NCI-H510A (cell line): ENCODE measurements at regions not wholly inside any gene's neighbourhood (a gene's known extent, or its start where the extent isn't known, plus 50 kb on each side); places are given as distances from the start of the nearest gene placed in this dataset.

ENCODE experiments used
- DNase-seq: peaks from one replicate; lab custom pipeline; 2025; lab: John Stamatoyannopoulos, UW

DNA sequence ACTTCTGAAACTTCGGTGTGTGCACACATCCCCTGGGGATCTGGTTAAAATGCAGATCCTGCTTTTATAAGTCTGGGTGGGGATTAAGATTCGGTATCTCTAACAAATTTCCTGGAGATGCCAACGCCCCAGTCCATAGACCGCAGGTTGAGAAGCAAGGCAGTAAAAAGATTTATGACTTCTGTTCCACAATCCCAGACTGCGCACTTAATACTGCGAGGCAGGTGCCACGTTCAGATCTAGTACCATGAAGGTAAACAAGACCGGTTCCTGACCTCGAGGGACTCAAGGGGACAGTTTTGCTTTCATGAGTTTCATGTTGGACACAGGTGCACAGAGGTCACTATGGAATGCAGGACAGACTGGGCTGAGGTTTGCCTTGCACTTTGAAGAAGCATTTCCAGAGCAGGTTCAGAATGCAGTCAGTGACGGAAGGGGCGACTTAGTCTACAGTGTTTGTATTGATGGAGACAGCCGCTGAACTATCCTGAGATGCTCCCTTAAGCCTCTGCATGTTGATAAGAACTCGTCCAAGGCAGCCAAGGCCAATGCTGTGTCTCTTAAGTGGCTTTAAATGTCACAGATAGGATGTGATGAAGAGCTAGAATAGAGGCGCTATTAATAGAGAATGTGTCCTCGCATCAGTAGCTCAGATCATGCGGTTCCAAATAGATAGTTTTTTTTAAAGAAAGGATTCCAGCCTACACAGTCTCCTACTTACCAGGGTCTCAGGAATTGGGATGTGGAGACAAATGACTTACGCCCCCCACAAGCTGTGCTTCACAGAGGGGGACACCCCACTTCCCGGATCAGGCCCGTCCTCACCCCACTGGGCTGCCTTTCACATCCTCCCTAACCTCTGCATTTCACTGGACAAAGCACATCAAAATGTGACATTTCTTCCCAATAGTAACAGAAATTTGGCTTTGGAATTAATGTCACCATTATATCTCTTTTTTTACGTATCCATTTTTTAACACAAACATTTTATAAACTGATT is 97.1 kb upstream of the IRS2 start:
- peak; percentile 17 for DNase-seq

DNA sequence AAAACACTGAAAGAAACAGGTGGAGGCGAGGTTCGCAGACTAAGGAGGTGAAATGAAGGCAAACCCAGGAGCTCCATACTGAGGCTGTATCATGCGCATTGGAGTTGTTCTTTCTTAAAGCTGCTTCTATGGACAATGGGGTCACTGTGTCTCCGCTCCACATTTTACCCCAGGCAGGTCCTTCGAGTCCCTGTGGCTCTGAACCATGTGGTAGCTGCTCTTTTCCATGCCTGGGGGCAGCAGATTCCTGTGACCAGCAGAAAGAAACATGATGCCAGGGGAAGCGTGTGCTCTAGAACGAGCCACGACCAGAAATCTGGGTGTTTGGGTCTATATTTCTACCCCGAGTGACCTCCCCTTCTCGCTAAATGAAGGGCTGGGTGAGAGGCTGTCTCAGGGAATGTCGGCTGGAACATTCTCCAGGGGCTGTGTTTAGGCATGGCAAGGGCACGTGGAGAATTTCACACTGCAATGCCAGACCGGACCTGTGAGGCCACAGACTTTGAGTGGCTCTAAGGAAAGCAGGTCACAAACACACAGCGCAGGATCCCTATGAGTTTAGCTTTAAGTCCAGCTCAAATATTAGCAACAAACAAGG is 95.7 kb upstream of the IRS2 start:
- DNase-seq: no peak

DNA sequence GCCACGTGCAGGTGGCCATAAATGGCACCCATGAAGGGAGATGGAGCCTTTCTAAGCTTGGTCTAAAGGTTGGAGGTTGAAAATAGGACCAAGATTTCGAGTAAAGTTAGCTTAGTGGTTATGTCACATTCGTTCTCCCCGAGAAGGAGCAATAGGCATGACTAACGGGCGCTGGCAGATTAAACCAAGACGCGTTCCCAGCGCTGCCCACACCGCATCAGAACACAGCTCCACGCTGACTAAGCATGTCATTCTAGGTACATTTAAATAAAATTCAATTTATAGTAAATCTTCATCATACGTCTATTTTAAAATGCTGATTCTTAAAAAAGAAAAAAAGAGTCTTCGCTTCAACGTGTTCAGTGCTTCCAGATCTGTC is 95.0 kb upstream of the IRS2 start:
- no peak for DNase-seq

DNA sequence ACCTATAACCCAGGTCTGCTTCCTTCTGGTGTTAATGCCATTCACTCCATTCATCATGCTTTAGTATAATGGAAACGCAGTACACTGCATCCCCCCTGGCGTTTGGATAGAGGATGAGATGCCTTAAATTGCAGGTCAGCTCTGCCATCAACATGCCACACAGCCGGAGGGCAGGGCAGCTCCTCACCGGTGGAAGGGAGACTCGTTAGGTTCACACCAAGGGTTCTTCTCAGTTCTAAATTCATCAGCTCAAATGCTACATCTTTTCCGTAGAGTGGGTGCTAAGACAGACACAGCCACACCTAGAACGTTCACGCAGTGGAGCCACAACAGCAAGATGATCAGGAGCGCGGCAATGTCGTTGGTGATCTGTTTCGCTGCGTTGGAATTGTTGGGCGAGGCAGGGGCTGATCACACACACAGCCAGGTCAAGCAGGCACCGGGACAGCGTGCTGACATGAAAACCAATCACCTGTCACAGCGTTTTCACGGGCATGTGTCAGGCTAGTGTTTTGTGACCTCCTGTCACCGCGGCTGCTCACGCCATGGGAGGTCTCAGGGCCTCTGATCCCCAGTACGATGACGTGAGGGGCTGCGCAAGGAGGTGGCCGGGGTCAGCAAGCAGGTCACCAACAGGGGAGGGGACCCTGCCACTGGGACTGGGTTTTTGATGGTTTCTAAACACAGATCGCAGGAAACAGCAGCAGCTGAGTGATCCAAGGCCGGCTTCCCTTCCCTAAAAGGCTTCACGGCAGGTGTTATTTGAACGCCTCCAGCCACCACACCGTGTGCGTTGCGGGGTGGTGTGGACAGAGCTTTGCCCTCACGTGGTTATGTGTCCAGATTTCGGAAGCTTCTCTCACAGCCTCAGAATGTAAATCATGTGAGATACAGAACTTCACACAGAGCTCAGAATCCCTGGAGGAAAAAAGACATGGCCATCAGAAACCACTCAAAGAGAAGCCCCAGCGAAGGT is 94.3 kb upstream of the IRS2 start:
- no peak for DNase-seq

DNA sequence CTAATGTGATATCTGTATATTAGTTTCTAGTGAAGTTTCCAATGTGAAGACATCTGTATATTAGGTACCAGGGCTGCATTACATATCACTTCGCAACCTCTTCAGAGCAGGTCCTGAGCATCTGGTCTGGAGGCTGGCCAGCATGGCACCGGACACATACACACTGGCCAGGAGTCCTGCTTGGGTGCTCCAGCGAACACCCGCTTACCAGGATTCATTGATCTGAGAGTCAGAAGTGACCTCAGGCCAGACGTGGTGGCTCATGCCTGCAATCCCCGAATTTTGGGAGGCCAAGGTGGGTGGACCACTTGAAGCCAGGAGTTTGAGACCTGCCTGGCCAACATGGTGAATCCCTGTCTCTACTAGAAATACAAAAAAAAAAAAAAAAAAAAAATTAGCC is 93.0 kb upstream of the IRS2 start:
- no peak for DNase-seq

DNA sequence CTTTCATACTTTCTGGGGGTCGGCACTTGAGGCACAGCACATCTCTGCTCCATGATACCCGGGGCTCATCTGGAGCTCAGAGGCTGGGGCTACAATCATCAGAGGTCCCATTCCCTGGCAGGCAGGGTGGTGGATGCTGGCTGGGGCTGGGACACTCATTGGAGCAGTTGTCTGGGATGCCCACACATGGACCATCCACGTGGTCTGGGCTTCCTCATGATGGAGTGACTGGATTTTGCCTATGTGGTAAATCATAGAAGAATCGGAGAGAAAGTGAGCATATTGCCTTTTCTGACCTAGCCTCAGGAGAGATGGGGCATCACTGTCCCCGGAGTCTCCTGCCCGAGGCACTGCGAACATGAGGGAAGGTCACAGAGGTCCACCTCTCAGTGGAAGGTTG is 91.4 kb upstream of the IRS2 start:
- no peak for DNase-seq

DNA sequence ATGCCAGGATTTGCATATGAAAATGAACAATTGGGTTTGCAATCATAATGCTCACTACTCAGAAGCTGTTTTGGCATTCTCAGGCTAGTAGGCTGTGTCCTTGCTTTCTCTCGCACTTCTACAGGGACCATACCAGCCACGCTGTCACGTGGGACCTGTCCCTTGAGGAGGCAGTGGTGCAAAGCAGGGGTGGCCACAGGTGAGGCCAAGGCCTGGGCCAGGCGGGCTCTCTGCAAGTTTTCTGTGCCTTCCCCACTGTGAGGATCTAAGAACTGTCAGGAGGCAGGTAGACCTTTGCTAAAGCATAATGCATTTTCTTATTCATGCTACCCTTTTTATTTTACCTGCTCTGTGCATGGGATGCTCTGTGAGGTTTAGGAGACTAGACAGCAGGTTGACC is 89.4 kb upstream of the IRS2 start:
- DNase-seq: no peak

DNA sequence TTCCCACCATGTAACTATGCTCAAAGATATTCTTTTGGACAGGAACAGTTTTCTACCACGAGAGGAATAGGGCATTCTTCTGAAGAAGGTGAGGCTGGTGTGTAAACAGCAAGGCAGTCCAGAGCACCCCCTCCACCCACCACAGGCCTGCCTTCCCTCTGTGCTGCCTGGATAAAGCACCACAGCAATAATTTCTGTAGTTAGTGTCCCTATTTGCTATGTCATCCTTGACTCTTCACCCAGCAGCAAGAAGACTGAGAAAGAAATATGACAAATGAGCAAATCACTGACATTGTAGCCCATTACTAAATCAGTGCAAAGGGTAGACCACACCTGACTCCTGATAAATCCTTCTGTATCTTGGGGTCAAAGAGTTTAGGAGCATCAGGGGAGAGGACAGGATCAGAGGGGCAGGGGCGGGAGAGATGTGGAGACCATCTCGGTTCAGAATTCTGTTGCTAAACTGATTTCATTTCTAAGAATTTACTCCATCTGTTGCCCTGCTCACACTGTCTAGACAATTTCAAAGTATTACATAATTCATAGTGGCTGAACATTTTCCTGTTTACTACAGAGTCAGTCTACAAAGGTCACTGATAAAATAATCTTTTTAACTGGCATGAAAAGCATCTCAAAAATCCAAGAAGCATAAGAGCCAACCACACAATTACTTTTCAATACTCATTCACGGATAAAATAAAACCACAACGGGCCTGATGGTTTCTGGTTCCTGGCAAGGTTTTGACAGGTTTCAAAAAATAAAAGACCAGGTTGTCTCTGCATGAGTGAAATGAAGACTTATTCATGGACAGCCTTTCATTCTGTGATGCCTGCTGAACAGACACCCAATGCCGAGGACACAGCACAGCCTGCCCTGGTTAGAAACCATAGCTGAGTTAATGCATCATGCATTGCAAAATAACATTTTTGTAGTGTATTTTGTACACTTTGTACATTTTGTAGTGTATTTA is 88.4 kb upstream of the IRS2 start:
- no peak for DNase-seq

DNA sequence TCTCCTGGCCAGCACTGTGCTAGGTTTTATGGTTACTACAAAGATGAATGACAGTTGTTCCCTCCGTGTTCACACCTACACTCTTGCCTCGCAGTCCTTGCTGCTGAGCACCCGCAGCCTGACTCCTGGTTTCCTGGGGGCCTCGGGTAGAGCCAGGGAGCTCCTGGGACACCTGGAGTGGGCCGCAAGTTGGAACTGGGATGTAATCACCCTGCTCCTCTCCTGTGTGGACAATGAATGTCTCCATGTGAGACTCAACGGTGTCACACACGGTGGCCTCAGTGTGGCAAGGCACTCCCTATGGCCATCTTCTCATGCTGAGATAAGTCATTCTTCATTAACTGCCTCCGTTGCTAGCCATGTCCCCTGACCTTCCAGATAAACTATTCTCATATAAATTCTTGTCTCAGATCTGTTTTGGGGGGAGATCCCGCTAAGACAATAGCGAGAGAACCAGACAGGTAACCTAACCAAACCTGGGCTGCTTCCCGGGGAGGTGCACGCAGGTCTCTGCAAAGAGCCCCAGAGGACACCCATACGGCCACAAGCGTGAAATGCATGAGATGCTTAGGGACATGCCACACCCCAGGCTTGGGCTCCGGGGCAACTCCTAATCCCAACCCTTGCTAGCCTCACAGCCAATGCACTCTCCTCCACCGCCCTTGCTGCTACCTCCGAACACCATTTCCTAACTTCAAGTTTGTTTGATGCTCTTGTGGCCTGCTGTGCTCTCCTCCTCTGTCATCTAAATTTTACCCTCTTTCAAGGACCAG is 87.2 kb upstream of the IRS2 start:
- no peak for DNase-seq

DNA sequence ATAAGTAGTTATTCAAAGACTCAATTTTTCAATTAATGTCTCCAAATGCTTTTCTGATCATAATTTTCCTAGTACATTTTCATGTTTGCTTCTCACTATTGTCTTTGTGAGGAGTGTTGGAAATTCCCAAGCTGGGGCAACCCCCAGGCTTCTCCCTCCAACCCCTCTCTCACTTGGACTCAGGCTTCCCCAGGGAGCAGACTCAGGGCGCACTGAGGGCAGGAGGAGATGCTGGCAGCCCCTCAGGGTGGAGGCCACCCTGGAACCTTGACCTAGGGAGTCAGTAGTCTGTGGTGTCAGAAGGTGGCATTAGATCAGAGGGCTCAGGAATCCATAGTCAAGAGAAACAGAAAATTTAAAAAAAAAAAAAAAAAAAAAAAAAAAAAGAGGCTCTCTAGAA is 86.5 kb upstream of the IRS2 start:
- no peak for DNase-seq

DNA sequence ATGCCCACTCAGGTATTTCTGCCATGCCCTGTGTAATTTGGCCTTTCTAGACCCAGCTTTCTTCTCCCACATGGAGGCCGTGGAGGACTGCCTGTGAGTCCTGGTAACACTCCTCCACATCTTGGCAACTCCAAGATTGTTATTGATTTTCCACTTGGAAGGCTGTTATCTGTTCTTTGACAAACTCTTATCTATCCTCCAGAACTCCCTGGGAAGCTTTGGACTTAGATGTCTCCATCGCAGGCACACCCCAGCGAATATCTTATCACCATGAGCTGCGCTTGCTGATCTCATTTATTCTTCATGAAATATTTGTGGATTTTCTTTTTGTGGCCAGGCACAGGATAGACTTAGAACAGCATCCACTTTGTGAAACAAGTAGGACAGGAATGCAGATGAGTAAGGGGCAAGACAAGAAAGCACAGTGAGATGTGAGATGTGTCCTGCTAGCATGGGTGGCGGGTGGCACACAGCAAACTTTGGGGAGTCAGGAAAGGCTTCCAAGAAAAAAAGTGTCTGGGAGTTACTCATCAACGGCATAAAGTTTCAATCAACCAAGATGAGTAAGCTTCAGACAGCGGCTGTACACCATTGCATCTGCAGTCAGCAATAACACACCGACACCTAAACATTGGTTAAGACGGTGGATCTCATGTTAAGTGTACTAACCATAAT is 84.5 kb upstream of the IRS2 start:
- DNase-seq: no peak

DNA sequence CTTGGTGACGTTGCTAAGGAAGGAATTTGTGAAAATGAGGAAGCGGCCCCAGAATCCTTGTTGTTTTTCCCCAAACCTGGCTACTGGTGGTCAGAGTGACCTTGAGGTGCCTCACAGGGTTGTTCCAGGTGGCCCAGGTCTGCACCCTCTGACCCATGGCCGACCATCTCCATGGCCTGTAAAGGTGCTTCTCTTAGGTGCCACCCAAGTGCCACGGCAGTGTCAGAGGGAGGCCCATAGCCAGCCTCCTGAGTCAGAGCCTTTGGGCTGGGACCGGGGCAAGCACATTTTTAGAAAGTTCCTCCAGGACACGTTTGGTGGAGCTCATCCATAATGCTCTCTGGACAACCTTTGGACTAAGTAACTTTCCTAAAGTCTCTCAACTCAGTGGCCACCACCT is 83.9 kb upstream of the IRS2 start:
- no peak for DNase-seq

DNA sequence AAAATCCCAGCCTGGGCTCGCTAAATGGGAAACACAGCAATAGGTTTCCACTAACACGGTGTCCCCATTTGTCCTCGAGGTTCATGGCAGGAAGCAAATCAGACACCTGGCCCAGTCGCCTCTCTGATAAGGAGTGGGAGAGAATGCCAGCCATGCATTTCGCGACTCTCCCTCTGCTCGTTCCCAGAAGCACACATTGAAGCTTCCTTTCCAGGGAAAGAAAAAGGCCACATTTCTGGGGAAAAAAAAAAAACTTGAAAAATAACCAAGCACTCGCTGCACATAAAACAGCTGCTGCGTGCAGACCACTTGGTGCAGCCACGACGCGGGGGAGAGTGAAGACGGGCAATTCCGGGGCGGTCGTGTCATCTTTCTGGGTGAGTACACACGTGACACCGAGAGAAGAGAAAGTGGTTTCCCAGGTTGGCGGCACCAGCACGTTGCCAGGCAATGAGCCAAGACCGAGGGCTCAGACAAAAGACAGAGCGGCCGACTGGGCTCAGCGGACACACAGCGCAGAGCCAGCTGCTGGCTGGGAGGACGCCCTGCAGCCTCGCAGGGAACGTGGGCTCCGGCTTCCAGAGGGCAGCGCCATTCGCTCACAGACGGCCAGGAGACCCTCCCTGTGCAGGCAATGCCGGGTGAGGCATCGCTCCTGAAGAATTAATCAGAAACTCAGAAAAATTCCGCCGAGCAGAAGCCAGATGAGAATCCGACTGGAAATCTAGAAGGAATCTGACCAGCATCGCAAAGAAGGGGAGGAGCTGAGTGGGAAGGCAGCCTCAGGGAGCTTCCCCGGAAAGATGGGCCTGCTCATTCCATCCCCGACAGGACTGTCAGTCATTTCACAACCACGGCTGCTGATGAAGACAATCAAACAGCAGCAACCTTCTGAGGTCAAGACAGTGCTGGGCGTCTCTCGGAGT is 83.2 kb upstream of the IRS2 start:
- DNase-seq: peak; percentile 68

DNA sequence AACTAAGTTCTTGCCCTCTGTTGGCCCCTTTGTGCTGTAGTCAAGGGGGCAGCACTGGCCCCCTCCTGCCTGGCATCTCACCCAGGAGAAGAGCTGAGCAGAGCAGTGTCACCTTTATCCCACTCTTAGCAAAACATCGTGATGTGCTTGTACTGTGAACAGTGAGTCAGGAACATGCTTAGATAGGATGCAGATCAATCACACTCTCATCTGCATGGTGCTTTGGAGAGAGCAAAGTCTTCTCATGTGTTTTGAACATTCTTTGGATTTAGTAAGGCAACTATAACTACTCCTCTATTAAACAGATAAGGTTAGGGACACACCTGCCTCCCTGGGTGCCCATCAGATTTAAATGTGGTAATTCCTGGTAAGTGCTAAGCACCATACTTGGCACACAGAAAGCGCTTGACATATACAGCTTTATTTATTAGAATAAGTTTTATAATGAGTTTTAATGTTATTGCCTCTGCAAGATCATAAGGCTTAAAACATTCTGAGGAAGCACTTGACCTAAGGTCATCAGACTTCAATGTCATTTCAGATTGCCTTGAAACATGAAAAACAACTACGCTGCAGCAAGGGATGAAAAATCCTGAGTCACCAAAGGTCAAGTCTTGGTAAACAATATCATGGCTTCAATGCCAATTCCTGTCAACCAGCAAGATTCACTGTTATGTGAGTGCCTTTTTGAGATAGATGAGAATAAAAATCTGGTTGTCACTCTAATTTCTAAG is 82.4 kb upstream of the IRS2 start:
- DNase-seq: no peak

DNA sequence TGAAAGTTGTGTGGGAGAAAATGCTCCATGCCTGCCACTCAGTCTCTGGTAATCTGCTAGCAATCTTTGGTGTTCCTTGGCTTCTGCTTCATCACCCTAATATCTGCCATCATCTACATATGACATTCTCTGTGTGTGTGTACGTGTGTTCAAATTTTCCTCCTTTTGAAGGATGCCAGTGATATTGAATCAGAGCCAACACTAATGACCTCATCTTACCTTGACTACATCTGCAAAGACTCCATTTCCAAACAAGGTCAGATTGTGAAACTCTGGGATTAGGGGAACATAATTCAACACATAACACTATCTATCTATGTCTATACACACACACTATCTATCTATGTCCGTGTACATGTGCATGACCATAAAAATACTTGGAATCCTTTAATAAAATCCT is 81.4 kb upstream of the IRS2 start:
- no peak for DNase-seq

DNA sequence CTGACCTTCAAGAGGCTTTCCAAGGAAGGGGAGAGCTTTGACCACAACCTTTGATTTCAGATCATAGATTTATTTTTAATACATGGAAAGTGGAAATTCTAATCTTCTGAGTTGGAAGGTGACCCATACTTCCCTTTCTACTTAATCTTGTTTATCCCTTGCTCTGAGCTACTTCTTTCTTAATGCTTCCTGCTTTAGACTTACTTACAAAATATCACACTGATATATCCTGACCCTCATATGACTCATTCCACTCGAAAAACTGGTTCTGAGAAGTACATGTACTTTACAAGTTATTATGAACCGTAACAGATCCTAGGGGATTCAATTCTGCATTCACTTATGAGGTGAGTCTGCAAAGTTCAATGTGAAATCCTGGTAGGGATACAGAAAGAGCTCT is 76.2 kb upstream of the IRS2 start:
- no peak for DNase-seq

DNA sequence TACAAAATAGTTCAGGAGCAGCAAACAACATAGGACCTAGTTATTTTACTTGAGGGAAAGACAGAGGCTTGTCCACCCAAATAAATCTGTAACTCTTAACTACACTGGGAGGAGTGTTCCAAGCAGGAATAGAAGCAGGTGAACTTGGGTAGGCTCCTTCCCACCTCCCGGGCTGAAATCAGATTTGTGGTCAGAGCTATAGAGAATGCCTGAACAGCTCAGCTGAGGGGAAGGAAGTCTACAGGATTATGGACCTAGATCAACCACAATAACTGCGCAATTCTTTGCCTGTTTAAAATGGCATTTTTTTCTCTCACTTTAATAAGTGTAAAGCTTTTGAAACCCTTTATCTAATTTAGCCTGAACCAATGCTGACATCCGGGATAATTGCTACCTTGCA is 73.5 kb upstream of the IRS2 start:
- no peak for DNase-seq

DNA sequence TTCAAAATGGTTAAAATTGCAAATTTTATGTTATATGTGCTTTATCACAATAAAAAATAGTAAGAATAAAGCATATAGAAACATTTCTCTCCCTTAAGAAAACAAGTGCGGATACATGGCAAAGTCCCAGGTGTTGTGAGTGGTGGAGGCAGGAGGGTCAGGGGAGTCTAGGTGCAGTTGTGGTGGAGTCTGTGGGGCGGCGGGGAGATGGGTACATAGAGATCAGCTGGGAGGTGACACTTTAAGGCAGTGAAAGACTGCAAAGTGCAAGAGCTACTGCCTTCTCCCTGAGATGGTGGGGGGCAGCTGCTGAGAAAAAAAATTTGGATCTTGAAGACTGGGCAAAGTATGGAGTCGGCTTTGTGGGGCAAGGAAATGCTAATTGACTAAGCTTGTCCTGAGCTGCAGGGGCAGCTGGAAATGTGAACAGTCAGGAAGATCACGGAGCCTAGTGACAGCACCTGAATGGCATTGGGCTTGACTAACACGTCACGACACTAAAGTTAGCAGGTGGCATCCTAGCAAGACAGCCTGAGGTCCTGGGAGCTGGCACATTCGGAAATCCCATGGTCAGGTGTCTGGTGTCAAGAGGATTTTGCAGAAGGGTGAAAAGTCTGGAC is 72.9 kb upstream of the IRS2 start:
- DNase-seq: no peak
